HG02798 (cell line): ENCODE measurements at regions not wholly inside any gene's neighbourhood (a gene's known extent, or its start where the extent isn't known, plus 50 kb on each side); places are given as distances from the start of the nearest gene placed in this dataset.
"Not testable (repeated sequence)": the region's sequence is repeated elsewhere in the genome, so short reads cannot be mapped to it uniquely, and the experiment has no call there.

Experiments
- ATAC-seq: cut with Tn5 transposase; IDR thresholded peaks from one replicate; pipeline ENCODE4 v1.9.1; 2021; ENCODE audit warnings: mild to moderate bottlenecking; ENCODE audit not compliant: unreplicated experiment, poor library complexity

- ATAC-seq, result no peak
Measured at GRCh38 chr4:106604319-106605051, 235.9 kb upstream of the GIMD1 start.

- ATAC-seq, result no peak
Measured at GRCh38 chr4:106603471-106603870, 234.9 kb upstream of the GIMD1 start.

- ATAC-seq, result no peak
Measured at GRCh38 chr4:106602711-106603110, 234.1 kb upstream of the GIMD1 start.

GRCh38 chr4:106601519-106601918, 232.9 kb upstream of the GIMD1 start:
- no peak for ATAC-seq

- no peak for ATAC-seq
Measured at GRCh38 chr4:106595906-106596305, 227.3 kb upstream of the GIMD1 start.

- no peak for ATAC-seq
Measured at GRCh38 chr4:106594291-106594952, 225.8 kb upstream of the GIMD1 start.

GRCh38 chr4:106588891-106589290, 220.3 kb upstream of the GIMD1 start:
- no peak for ATAC-seq

GRCh38 chr4:106587558-106587957, 219.0 kb upstream of the GIMD1 start:
- no peak for ATAC-seq

GRCh38 chr4:106585915-106586349, 217.4 kb upstream of the GIMD1 start:
- ATAC-seq, result no peak

GRCh38 chr4:106584337-106584989, 215.9 kb upstream of the GIMD1 start:
- ATAC-seq, result no peak

GRCh38 chr4:106583567-106583966, 215.0 kb upstream of the GIMD1 start:
- ATAC-seq, result no peak

- ATAC-seq, result no peak
Measured at GRCh38 chr4:106583108-106583507, 214.5 kb upstream of the GIMD1 start.

- ATAC-seq, result no peak
Measured at GRCh38 chr4:106582103-106582502, 213.5 kb upstream of the GIMD1 start.

- no peak for ATAC-seq
Measured at GRCh38 chr4:106579236-106579635, 210.7 kb upstream of the GIMD1 start.

- no peak for ATAC-seq
Measured at GRCh38 chr4:106569146-106570031, 200.8 kb upstream of the GIMD1 start.

- no peak for ATAC-seq
Measured at GRCh38 chr4:106565727-106566126, 197.1 kb upstream of the GIMD1 start.

- ATAC-seq, result not testable (repeated sequence)
Measured at GRCh38 chr4:106563637-106564036, 195.1 kb upstream of the GIMD1 start.

- no peak for ATAC-seq
Measured at GRCh38 chr4:106551724-106552123, 183.1 kb upstream of the GIMD1 start.

- ATAC-seq, result no peak
Measured at GRCh38 chr4:106548446-106549044, 180.0 kb upstream of the GIMD1 start.

GRCh38 chr4:106546370-106546769, 177.8 kb upstream of the GIMD1 start:
- ATAC-seq, result no peak
